Calu3 (cell line): ENCODE measurements at regions not wholly inside any gene's neighbourhood (a gene's known extent, or its start where the extent isn't known, plus 50 kb on each side); places are given as distances from the start of the nearest gene placed in this dataset.

Experiments
- BruUV-seq: library from RNA; stranded (reverse); fragments of 400-500 nt; replicated peaks from 2 replicates; lab custom pipeline; 2021; lab: Mats Ljungman, UMichigan
- CTCF ChIA-PET: fragments of 300-600 bp; sonication (Branson Sonifier 250); formaldehyde crosslinking; loops from one replicate; lab custom pipeline; 2022; ENCODE audit warnings: antibody characterized with exemption; lab: Charles Lee
- DNase-seq: peaks from one replicate; pipeline ENCODE4 v3.0.0; 2022
- H3K27ac Mint-ChIP-seq: one replicate; pipeline ENCODE4 v1.8.0; 2022; ENCODE audit warnings: mixed read lengths; ENCODE audit not compliant: unreplicated experiment
- H3K27me3 Mint-ChIP-seq: one replicate; pipeline ENCODE4 v1.8.0; 2022; ENCODE audit warnings: mixed read lengths; ENCODE audit not compliant: unreplicated experiment
- H3K36me3 Mint-ChIP-seq: one replicate; pipeline ENCODE4 v1.8.0; 2022; ENCODE audit warnings: mild to moderate bottlenecking, moderate library complexity, mixed read lengths; ENCODE audit not compliant: insufficient read depth, unreplicated experiment
- H3K4me1 Mint-ChIP-seq: one replicate; pipeline ENCODE4 v1.8.0; 2022; ENCODE audit warnings: mild to moderate bottlenecking, low read depth, mixed read lengths; ENCODE audit not compliant: unreplicated experiment
- H3K4me3 Mint-ChIP-seq: one replicate; pipeline ENCODE4 v1.8.0; 2022; ENCODE audit warnings: mild to moderate bottlenecking, low read depth, moderate library complexity, mixed read lengths; ENCODE audit not compliant: unreplicated experiment
- H3K9me3 Mint-ChIP-seq: one replicate; pipeline ENCODE4 v1.8.0; 2022; ENCODE audit warnings: low read depth, mixed read lengths; ENCODE audit not compliant: unreplicated experiment
- intact Hi-C: fragments of 100-400 bp; cut with micrococcal nuclease; formaldehyde crosslinking; loops from one replicate; pipeline ENCODE4 v1.10.0; 2022; ENCODE audit not compliant: unreplicated experiment
- TF ChIP-seq, protein P1 (sequence below): fragments of 200-600 bp; IDR thresholded peaks from one replicate; pipeline ENCODE4 v1.8.0; 2022; ENCODE audit warnings: antibody characterized with exemption; ENCODE audit not compliant: unreplicated experiment

- Mint-ChIP-seq H3K4me3 (no peak overlapping the region), H3K9me3 (peaks cover 15% of the 10 kb centered on the region), H3K36me3 (no peaks in the 10 kb centered on the region), H3K27ac (no peak overlapping the region), H3K4me1 (no peaks in the 10 kb centered on the region), H3K27me3 (no peaks in the 10 kb centered on the region)
- CTCF ChIA-PET, result interaction anchor here (1.0 kb wide), 1 partner anchor 13 kb away, joined by 3 read pairs; no protein-coding TSS in a partner anchor
- no TSS peak for BruUV-seq
- TF ChIP-seq, protein P1, sequence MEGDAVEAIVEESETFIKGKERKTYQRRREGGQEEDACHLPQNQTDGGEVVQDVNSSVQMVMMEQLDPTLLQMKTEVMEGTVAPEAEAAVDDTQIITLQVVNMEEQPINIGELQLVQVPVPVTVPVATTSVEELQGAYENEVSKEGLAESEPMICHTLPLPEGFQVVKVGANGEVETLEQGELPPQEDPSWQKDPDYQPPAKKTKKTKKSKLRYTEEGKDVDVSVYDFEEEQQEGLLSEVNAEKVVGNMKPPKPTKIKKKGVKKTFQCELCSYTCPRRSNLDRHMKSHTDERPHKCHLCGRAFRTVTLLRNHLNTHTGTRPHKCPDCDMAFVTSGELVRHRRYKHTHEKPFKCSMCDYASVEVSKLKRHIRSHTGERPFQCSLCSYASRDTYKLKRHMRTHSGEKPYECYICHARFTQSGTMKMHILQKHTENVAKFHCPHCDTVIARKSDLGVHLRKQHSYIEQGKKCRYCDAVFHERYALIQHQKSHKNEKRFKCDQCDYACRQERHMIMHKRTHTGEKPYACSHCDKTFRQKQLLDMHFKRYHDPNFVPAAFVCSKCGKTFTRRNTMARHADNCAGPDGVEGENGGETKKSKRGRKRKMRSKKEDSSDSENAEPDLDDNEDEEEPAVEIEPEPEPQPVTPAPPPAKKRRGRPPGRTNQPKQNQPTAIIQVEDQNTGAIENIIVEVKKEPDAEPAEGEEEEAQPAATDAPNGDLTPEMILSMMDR, result no peak
- intact Hi-C loops, result no loop called here
- DNase-seq, result no peak
Measured at GRCh38 chr2:195509551-195509950, 147.5 kb upstream of the SLC39A10 start.

DNA sequence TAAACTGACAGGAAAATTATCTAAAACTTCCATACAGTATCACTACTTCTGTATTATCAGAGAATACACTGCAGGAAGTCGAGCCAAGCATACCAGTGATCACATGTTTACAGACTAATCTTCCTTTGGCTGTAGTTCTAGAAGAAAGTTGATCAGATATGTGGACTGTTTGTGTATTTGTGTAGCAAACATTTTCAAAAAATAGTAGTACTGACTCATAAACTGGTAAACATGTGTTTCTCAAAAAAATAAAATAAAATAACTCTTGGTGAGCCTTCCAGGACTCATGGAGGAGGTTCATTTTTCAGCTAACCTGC lies 148.9 kb upstream of the SLC39A10 start:
- no peak overlapping the region for H3K27ac Mint-ChIP-seq
- CTCF ChIA-PET, result no interaction called here
- H3K27me3 Mint-ChIP-seq, result no peaks in the 10 kb centered on the region
- no peak for DNase-seq
- no peak overlapping the region for H3K4me3 Mint-ChIP-seq
- H3K9me3 Mint-ChIP-seq, result peaks cover 15% of the 10 kb centered on the region
- intact Hi-C loops, result no loop called here
- BruUV-seq, result no TSS peak
- no peaks in the 10 kb centered on the region for H3K4me1 Mint-ChIP-seq
- no peaks in the 10 kb centered on the region for H3K36me3 Mint-ChIP-seq
- TF ChIP-seq, protein P1, result no peak

- Mint-ChIP-seq H3K36me3 (no peaks in the 10 kb centered on the region), H3K4me3 (no peak overlapping the region), H3K27ac (no peak overlapping the region), H3K9me3 (peaks cover 15% of the 10 kb centered on the region), H3K4me1 (no peaks in the 10 kb centered on the region), H3K27me3 (no peaks in the 10 kb centered on the region)
- no TSS peak for BruUV-seq
- TF ChIP-seq, protein P1, result no peak
- no peak for DNase-seq
- intact Hi-C loops, result no loop called here
- CTCF ChIA-PET, result no interaction called here
Measured at GRCh38 chr2:195507447-195508138, 149.4 kb upstream of the SLC39A10 start.

- Mint-ChIP-seq H3K4me3 (no peak overlapping the region), H3K4me1 (peaks cover 8% of the 10 kb centered on the region), H3K36me3 (no peaks in the 10 kb centered on the region), H3K27ac (no peak overlapping the region), H3K9me3 (peaks cover 15% of the 10 kb centered on the region), H3K27me3 (no peaks in the 10 kb centered on the region)
- intact Hi-C loops, result no loop called here
- BruUV-seq, result no TSS peak
- TF ChIP-seq, protein P1, result no peak
- CTCF ChIA-PET, result no interaction called here
- DNase-seq, result no peak
Measured at GRCh38 chr2:195505701-195506100, 151.3 kb upstream of the SLC39A10 start.
